C4-2B (cell line): ENCODE measurements at regions not wholly inside any gene's neighbourhood (a gene's known extent, or its start where the extent isn't known, plus 50 kb on each side); places are given as distances from the start of the nearest gene placed in this dataset.
A peak's percentile ranks its signal among the peaks of the same experiment; 100 is the strongest.

ENCODE experiments used
- H3K27ac ChIP-seq: fragments of 450-650 bp; 2 replicates; pipeline ENCODE4 v1.5.1; 2017
- ZFX ChIP-seq: fragments of 450-650 bp; IDR thresholded peaks from 2 replicates; pipeline ENCODE4 v1.6.1; 2017
- TF ChIP-seq, protein P1 (sequence below): fragments of 450-650 bp; conservative IDR thresholded peaks from 2 replicates; pipeline ENCODE4 v1.5.1; 2017; ENCODE audit warnings: mild to moderate bottlenecking

DNA sequence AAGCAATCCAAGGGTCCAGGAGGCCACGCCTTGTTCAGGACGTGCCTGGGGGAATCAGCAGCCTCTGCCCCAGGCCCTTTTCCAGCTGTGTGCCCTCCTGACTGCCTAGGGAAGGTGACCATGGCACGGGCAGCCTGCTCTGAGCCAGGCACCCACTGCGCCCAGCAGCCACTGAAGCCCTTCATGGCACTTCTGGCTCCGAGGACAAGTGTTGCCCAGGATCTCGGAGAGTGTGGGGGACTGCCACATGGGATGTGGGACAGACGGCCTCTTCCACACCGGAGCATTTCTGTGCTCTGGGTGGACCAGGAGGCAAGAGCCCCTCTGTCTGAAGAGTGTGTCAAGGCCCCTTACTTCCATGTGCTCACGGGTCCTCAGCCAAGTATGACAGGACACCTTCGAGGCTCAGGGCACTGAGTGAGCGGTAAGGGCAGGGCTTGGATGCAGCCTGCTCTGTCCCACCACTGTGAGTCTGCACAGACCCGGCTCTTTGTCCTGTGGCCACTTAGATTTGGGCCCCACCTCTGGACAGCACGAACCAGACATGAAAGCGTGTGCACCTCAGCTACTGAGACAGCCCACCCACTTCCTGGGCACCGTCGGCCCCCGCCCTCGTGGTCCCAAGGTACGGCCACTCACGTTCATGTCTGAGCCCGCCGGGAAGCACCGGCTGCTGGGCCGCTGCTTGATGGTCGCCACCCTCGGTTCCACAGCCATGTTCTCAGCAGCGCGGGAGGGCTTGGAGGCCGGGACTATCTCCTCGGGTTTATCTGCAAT is 93.6 kb downstream of the CTTN start:
- TF ChIP-seq ZFX: no peak
- TF ChIP-seq, protein P1, sequence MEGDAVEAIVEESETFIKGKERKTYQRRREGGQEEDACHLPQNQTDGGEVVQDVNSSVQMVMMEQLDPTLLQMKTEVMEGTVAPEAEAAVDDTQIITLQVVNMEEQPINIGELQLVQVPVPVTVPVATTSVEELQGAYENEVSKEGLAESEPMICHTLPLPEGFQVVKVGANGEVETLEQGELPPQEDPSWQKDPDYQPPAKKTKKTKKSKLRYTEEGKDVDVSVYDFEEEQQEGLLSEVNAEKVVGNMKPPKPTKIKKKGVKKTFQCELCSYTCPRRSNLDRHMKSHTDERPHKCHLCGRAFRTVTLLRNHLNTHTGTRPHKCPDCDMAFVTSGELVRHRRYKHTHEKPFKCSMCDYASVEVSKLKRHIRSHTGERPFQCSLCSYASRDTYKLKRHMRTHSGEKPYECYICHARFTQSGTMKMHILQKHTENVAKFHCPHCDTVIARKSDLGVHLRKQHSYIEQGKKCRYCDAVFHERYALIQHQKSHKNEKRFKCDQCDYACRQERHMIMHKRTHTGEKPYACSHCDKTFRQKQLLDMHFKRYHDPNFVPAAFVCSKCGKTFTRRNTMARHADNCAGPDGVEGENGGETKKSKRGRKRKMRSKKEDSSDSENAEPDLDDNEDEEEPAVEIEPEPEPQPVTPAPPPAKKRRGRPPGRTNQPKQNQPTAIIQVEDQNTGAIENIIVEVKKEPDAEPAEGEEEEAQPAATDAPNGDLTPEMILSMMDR: no peak

DNA sequence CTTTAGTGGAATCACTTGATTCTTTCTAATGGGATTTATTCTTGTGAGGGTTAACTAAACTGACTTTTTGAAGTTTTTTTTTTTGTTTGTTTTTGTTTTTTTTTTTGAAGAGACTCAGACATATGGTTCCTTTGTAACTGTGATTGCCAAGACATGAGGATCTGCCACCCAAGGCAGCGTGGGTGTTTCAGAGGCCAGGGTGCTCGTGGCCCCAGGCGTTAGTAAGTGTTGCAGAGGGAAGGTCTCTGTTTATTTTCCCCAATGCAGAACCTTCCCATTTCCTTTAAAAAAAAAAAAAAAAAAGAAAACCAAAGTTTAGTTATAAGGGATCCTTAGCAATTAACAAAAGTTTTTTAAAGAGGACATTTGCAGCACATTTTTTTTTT is 94.8 kb downstream of the CTTN start:
- H3K27ac ChIP-seq: no peak overlapping the region
- TF ChIP-seq, protein P1: no peak
- no peak for TF ChIP-seq ZFX

More for the DNA sequence above, 93.6 kb downstream of the CTTN start:
- H3K27ac ChIP-seq: no peak overlapping the region

DNA sequence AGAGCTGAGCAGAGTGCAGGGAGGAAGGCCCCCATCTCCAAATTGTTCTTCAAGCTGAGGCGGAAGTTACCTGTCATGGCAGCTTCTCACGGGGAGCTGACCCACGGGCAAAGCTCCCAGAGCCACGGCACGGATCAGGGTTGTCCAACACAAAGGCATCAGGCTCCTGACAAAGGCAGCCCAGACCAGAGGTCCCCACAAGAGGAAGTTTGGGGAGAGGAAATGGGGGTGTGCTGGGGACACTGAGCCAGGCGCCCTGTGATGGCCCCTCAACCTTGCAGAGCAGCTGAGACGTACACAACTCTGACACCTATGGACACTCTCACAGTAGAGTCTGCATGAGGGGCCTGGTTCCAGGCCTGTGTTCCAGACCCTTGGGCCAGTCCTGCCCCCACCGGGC is 95.6 kb downstream of the CTTN start:
- TF ChIP-seq, protein P1: no peak
- TF ChIP-seq ZFX: no peak
- H3K27ac ChIP-seq: no peak overlapping the region

DNA sequence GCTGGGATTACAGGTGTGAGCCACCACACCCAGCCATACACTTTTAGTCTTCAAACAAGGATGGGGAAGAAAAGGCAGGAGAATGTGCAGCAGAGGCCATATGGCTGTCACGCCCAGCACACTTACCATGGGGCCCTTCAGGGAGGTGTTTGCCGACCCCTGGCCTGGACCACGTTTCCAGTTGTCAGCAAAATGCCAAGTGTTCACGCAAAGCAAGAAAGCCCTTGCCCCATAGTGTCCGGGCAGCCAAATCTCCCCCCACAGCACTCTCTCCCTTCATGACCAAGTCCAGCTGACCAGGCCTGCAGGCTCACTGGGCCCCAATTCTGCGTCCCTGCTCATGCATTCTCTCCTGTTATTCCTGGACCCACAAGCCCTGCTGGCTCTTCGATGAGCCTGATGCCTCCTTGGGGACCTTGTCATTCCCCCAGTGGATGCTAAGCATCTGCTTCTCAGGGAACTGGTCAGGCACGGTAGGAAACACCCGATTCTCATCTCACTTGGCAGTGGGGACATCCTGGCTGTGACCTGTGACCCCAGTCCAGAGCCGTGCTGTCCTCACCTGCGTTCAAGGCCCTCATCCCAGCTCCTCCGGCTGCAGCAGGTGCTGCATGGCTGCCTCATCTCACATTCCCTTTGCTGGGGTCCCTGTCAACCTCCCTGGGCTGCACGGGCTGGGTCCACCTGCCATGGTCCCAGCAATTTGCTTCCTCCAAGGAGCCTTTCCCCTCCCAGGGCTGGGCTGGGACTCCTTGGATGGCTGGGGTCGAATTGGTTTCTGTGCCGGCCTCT is 96.4 kb downstream of the CTTN start:
- H3K27ac ChIP-seq: no peak overlapping the region
- TF ChIP-seq, protein P1: no peak
- no peak for TF ChIP-seq ZFX

DNA sequence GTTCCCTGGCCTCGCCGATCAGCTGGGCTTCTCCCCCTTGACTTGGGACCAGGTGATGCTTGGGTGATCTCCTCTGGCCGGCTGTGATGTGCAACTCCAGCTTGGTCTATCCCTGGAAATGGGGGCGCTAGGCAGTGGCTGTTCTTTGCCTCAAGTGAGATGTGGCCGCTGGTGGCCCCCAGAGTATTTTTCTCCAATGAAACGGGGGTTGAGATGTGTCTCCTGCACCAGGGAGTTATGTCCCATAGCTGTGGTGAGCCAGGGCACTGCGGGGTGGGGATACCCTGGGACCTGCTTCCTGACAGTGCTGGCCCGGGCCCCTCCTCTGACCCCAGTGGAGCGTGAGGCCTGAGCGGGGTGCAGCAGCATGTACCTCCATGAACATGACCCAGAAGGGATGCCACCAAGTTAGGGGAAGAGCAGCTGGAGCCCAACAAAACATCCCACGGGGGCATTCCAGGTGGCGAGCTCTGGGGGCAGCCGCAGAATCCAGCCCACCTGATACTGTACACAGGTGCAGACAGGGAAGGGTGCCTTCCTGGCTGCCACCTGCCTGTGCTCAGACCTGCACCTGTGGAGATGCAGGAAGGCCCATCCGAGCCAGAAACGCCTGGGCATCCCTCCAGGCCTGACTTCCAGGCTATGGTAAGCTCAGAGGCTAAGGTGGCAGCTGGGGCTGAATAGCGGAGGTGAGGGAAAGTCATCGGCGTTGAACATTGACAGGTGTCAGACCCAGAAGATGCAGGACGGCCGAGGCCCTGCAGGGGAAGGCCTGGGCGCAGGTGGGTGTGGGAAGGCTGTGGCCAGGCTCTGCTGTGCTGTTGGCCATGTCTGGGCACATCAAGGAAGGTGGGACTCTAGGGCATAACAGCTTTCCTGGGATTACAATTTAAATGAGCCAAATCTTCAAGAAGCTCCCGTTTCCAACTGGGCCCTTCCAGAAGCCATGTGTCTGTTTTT is 97.3 kb downstream of the CTTN start:
- TF ChIP-seq, protein P1: no peak
- TF ChIP-seq ZFX: no peak
- H3K27ac ChIP-seq: no peak overlapping the region

DNA sequence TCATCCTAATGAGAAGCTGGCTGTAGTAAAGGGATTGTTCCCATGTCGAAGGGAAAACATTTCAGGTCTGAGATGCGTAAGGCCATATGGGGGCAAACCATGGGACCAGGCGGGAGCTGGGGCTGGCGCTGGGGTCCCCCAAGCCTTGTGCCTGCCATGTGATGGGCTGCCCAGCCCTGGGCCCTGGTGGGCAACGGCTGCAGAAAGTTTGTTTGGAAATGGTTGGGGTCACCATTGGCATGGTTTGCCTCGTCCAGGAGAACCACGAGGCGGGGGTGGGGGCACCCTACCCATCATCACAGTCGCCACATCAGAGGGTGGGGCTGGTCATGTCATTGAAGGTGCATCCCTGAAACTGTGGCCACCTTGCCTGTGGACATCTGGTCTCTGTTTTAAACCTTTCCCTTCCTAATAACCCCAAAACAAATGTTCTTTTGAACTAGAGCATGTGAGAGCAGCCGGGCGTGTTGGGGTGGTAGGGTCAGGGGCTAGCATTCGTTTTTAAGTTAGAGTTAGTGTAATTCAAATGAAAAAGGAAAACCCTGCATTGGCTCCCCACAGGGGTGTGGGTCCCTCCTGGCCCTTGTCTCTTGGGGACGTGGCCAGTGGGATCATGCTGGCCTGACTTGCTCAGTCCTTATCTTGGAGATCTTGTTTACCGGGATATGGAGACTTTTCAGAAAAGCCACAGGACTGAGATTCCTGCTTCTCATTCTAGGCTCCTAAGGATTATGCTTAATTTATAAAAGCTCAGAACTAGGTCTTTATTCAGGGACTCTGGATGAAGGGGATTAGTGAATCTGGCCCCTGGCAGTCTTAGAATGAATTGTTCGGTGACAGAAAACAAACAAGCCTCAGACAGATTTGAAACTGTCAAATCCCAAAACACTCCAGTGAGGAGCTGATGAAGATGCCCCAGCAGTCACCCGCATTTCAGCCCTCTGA is 98.5 kb downstream of the CTTN start:
- H3K27ac ChIP-seq: peak overlapping the region; percentile 11; the same call in 1 of the 2 replicates
- TF ChIP-seq ZFX: no peak
- TF ChIP-seq, protein P1: no peak
